ENCODE measurements at regions not wholly inside any gene's neighbourhood (a gene's known extent, or its start where the extent isn't known, plus 50 kb on each side); places are given as distances from the start of the nearest gene placed in this dataset.

- no peak for TF ChIP-seq GATA1 (IDR thresholded peaks at IDR 0.05; ENCODE audit: low read depth, low read length)
- DNase-seq: no peak
These were observed 65.8 kb upstream of the IGSF21 start for GRCh38 chr1:18041685-18042355.

- no peak for DNase-seq
- TF ChIP-seq GATA1 (IDR thresholded peaks at IDR 0.05; ENCODE audit: low read depth, low read length): no peak
- no peak for TF ChIP-seq POLR2A (IDR thresholded peaks at IDR 0.05; ENCODE audit: low read length)
These were observed 63.7 kb upstream of the IGSF21 start for GRCh38 chr1:18043871-18044270.

GRCh38 chr1:18045203-18045602 is 62.4 kb upstream of the IGSF21 start:
- no peak for DNase-seq
- no peak for TF ChIP-seq POLR2A (IDR thresholded peaks at IDR 0.05; ENCODE audit: low read length)
- no peak for TF ChIP-seq GATA1 (IDR thresholded peaks at IDR 0.05; ENCODE audit: low read depth, low read length)

GRCh38 chr1:18045621-18046020 is 62.0 kb upstream of the IGSF21 start:
- no peak for DNase-seq
- TF ChIP-seq POLR2A (IDR thresholded peaks at IDR 0.05; ENCODE audit: low read length) (no peak), GATA1 (IDR thresholded peaks at IDR 0.05; ENCODE audit: low read depth, low read length) (no peak)

DNA sequence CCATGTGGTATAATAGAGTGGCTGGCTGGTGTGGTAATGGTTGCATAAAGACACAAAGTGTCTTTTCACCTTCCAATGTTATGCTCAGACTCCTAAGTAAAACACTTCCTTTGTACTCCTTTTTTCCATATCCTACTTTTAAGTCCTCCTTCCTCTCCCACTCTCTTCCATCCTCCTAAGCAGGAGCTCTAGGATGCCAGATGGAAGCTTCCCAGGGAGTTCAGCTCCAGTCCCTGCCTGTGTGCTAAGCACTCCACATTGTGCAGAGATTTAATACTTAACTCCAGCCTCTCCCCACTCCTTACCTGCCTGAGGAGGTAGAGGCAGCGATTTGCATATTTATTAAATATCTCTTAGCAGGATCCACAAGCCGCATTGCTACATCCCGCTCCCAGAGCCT is 60.5 kb upstream of the IGSF21 start:
- TF ChIP-seq GATA1 (IDR thresholded peaks at IDR 0.05; ENCODE audit: low read depth, low read length): no peak
- TF ChIP-seq POLR2A (IDR thresholded peaks at IDR 0.05; ENCODE audit: low read length): no peak
- DNase-seq: no peak

DNA sequence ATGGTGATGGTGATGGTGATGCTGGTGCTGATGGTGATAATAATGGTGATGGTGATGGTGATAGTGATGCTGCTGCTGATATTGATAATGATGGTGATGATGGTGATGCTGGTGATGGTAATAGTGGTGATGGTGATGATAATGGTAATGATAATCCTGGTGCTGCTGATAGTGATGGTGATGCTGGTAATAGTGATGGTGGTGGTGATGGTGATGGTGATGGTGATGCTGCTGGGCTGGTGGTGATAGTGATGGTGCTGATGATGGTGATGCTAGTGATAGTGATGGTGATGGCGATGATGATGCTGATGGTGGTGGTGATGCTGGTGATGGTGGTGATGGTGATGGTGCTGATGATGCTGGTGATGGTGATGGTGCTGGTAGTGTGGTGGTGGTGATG is 58.4 kb upstream of the IGSF21 start:
- DNase-seq: no peak
- no peak for TF ChIP-seq GATA1 (IDR thresholded peaks at IDR 0.05; ENCODE audit: low read depth, low read length)

GRCh38 chr1:18052671-18053070 is 54.9 kb upstream of the IGSF21 start:
- no peak for TF ChIP-seq GATA1 (IDR thresholded peaks at IDR 0.05; ENCODE audit: low read depth, low read length)
- no peak for TF ChIP-seq POLR2A (IDR thresholded peaks at IDR 0.05; ENCODE audit: low read length)
- DNase-seq: no peak

DNA sequence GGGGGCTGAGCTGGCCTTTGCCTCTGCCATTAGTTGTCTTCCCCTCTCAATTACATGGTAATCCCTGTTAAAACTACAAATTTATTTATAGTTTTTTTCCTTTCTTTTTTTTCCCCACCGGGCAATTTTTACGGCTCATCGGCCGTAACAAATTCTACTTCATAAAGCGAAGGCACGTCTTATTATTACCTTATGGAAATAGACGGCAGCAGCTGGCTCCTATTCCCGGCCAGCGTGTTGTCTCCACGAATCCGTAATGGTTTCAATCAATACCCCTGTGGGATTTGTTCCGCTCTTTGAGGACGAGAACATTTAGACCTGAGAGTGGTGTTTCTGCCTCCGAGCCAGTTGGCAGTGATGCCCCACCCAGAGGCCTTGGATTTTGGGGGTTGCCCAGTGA is 52.4 kb upstream of the IGSF21 start:
- TF ChIP-seq GATA1 (IDR thresholded peaks at IDR 0.05; ENCODE audit: low read depth, low read length): no peak
- no peak for TF ChIP-seq POLR2A (IDR thresholded peaks at IDR 0.05; ENCODE audit: low read length)
- no peak for DNase-seq

- TF ChIP-seq POLR2A (IDR thresholded peaks at IDR 0.05; ENCODE audit: low read length) (no peak), GATA1 (IDR thresholded peaks at IDR 0.05; ENCODE audit: low read depth, low read length) (no peak)
- DNase-seq: no peak
These were observed 51.1 kb upstream of the IGSF21 start for GRCh38 chr1:18056545-18056944.

DNA sequence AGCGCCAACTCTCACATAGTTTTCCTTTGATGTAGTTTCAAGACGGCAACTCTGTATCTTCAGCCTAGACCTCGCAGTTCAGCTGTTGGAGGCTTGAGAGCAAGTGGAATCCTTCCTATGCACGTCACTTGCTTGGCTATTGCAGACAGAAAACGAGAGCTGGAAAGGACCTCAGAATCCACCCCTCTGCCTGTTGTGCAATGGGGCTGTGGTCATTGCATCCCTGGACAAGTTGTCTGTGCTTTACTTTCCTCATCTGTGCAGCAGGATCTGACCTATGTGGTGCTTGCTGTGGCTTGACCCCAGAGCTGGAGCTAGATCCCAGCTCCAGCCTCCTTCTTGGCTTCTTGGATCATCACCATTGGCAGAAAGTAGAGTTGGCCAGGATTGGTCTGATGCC is 50.0 kb upstream of the IGSF21 start:
- DNase-seq: no peak
- TF ChIP-seq POLR2A (IDR thresholded peaks at IDR 0.05; ENCODE audit: low read length) (no peak), GATA1 (IDR thresholded peaks at IDR 0.05; ENCODE audit: low read depth, low read length) (no peak)

Data from erythroblast (primary cell).